OCI-LY3 (cell line): ENCODE measurements at regions not wholly inside any gene's neighbourhood (a gene's known extent, or its start where the extent isn't known, plus 50 kb on each side); places are given as distances from the start of the nearest gene placed in this dataset.

Experiments
- CTCF ChIP-seq: fragments of 200-600, 300-600 bp; sonication (generic); IDR thresholded peaks from 2 replicates; pipeline ENCODE4 v1.5.1; 2014; ENCODE audit warnings: antibody characterized with exemption, low read length, low read depth
- EZH2phosphoT487 ChIP-seq: fragments of 200-600 bp; shearing (Covaris generic); IDR thresholded peaks from 2 replicates; pipeline ENCODE4 v1.6.1; 2018; ENCODE audit warnings: antibody characterized with exemption, mixed run types, low read depth

- TF ChIP-seq CTCF: no peak
- TF ChIP-seq EZH2phosphoT487: no peak
These were observed 2563.6 kb downstream of the PCDH7 start for GRCh38 chr4:33283818-33284217.
